ENCODE measurements at regions not wholly inside any gene's neighbourhood (a gene's known extent, or its start where the extent isn't known, plus 50 kb on each side); places are given as distances from the start of the nearest gene placed in this dataset.

GRCh38 chr9:135198144-135198543, 110.7 kb downstream of the OLFM1 start:
- Histone ChIP-seq H3K36me3 (no peaks in the 10 kb centered on the region), H3K27me3 (no peaks in the 10 kb centered on the region), H3K27ac (no peak overlapping the region), H3K4me1 (no peaks in the 10 kb centered on the region), H3K9me3 (no peaks in the 10 kb centered on the region), H3K4me3 (no peak overlapping the region)
- DNase-seq = no peak
- TF ChIP-seq POLR2A (IDR thresholded peaks at IDR 0.05) = no peak
- TF ChIP-seq, protein P1, sequence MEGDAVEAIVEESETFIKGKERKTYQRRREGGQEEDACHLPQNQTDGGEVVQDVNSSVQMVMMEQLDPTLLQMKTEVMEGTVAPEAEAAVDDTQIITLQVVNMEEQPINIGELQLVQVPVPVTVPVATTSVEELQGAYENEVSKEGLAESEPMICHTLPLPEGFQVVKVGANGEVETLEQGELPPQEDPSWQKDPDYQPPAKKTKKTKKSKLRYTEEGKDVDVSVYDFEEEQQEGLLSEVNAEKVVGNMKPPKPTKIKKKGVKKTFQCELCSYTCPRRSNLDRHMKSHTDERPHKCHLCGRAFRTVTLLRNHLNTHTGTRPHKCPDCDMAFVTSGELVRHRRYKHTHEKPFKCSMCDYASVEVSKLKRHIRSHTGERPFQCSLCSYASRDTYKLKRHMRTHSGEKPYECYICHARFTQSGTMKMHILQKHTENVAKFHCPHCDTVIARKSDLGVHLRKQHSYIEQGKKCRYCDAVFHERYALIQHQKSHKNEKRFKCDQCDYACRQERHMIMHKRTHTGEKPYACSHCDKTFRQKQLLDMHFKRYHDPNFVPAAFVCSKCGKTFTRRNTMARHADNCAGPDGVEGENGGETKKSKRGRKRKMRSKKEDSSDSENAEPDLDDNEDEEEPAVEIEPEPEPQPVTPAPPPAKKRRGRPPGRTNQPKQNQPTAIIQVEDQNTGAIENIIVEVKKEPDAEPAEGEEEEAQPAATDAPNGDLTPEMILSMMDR (IDR thresholded peaks at IDR 0.05) = no peak

DNA sequence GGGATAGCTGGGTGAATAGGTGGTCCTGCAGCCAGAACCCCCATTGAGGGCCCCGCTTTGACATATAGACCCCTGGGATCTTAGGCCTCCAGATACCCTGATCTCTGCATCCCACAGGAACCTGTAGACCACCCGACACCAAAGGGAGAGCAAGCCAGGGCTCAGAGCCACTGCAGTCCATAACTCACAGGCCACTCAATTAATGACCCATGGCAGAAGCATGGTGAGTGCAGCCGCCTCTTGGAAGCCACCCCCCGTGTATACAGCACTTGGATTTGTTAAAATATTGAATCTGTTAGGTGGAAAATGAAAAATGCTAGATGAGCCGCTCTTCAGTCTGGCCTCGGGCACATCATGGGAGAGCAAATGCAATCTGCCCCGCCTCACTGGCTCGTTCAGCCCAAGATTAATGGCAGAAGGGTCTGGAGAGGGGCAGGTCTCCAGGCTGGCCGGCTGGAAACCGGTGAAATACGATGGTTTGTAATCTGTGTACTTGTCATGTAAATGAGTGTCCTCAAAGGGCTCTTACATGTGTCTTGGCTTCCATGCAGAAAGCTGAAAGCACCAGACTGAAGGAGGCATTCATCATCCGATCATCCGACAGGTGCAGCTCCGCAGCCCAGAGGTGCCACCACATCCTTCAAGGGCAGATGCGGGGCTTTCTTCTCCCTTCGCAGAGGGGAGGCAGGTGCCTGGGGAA, 111.3 kb downstream of the OLFM1 start:
- Histone ChIP-seq H3K4me3 (no peak overlapping the region), H3K27me3 (no peaks in the 10 kb centered on the region)
- no peak for DNase-seq

GRCh38 chr9:135199489-135199888, 112.0 kb downstream of the OLFM1 start:
- no peaks in the 10 kb centered on the region for H3K27me3 ChIP-seq
- no peaks in the 10 kb centered on the region for H3K9me3 ChIP-seq
- no peak overlapping the region for H3K4me3 ChIP-seq
- no peak for TF ChIP-seq POLR2A (IDR thresholded peaks at IDR 0.05)
- TF ChIP-seq, protein P1 (IDR thresholded peaks at IDR 0.05) = no peak
- H3K4me1 ChIP-seq = no peaks in the 10 kb centered on the region
- DNase-seq = no peak
- no peaks in the 10 kb centered on the region for H3K36me3 ChIP-seq
- no peak overlapping the region for H3K27ac ChIP-seq

More for the DNA sequence above, 111.3 kb downstream of the OLFM1 start:
- H3K4me1 ChIP-seq = no peaks in the 10 kb centered on the region
- TF ChIP-seq POLR2A (IDR thresholded peaks at IDR 0.05) = no peak
- TF ChIP-seq, protein P1 (IDR thresholded peaks at IDR 0.05) = no peak
- no peaks in the 10 kb centered on the region for H3K9me3 ChIP-seq
- H3K36me3 ChIP-seq = no peaks in the 10 kb centered on the region
- H3K27ac ChIP-seq = no peak overlapping the region

DNA sequence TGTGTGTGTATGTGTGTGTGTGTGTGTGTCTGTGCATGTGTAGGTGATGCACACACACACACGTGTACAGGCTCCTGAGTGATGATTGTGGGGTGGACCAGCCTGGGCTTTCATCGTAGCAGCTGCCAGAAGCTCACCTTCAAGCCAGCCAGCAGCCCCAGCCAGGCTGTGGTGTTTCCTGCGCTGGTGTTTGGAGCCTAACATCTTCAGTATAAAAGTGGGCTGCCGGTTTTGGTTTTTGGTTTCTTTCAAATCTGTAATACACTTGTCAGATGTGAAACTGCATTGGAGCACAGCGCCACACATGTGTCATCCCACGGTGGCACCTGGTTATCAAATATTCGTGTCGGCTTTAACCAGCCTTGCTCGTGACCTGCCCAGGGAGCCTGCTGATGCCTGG, 114.2 kb downstream of the OLFM1 start:
- H3K4me3 ChIP-seq = no peak overlapping the region

GRCh38 chr9:135204177-135204576, 116.7 kb downstream of the OLFM1 start:
- Histone ChIP-seq H3K9me3 (no peaks in the 10 kb centered on the region), H3K36me3 (no peaks in the 10 kb centered on the region), H3K4me1 (no peaks in the 10 kb centered on the region), H3K4me3 (no peak overlapping the region), H3K27ac (no peak overlapping the region), H3K27me3 (no peaks in the 10 kb centered on the region)
- TF ChIP-seq, protein P1 (IDR thresholded peaks at IDR 0.05) = no peak
- TF ChIP-seq POLR2A (IDR thresholded peaks at IDR 0.05) = no peak
- no peak for DNase-seq

More for the DNA sequence above, 114.2 kb downstream of the OLFM1 start:
- DNase-seq = no peak
- H3K27ac ChIP-seq = no peak overlapping the region
- no peaks in the 10 kb centered on the region for H3K27me3 ChIP-seq
- no peak for TF ChIP-seq POLR2A (IDR thresholded peaks at IDR 0.05)
- TF ChIP-seq, protein P1 (IDR thresholded peaks at IDR 0.05) = no peak
- H3K4me1 ChIP-seq = no peaks in the 10 kb centered on the region
- no peaks in the 10 kb centered on the region for H3K36me3 ChIP-seq
- no peaks in the 10 kb centered on the region for H3K9me3 ChIP-seq
